Stimulated activated naive CD8-positive, alpha-beta T cell treated with anti-CD3 and anti-CD28 coated beads, Interleukin-15, amount 100 ng/mL, for 72 hours (primary cell): ENCODE measurements at regions not wholly inside any gene's neighbourhood (a gene's known extent, or its start where the extent isn't known, plus 50 kb on each side); places are given as distances from the start of the nearest gene placed in this dataset.

Source experiments
- ATAC-seq: fragments of 150-1000 bp; cut with Tn5 transposase; 2 replicates; pipeline ENCODE4 v1.10.0; 2021; ENCODE audit warnings: mild to moderate bottlenecking, moderate library complexity
- DNase-seq, 2 donors: peaks; one replicate each; pipeline ENCODE4 v3.0.0; 2021 to 2022
- H3K27ac Mint-ChIP-seq, 2 donors: one replicate each; pipeline ENCODE4 v1.8.0; 2022; ENCODE audit warnings: mild to moderate bottlenecking in 2 of 2, mixed read lengths in 2 of 2, moderate library complexity in 2 of 2
- H3K27me3 Mint-ChIP-seq: one replicate; pipeline ENCODE4 v1.8.0; 2022; ENCODE audit warnings: mixed read lengths
- H3K4me1 Mint-ChIP-seq: one replicate; pipeline ENCODE4 v1.8.0; 2022; ENCODE audit warnings: mild to moderate bottlenecking, mixed read lengths
- H3K4me3 Mint-ChIP-seq, 2 donors: one replicate each; pipeline ENCODE4 v1.8.0; 2022; ENCODE audit warnings: mild to moderate bottlenecking in 2 of 2, mixed read lengths in 2 of 2, moderate library complexity in 1 of 2
- H3K9me3 Mint-ChIP-seq, 2 donors: one replicate each; pipeline ENCODE4 v1.8.0; 2022; ENCODE audit warnings: mixed read lengths in 2 of 2

DNA sequence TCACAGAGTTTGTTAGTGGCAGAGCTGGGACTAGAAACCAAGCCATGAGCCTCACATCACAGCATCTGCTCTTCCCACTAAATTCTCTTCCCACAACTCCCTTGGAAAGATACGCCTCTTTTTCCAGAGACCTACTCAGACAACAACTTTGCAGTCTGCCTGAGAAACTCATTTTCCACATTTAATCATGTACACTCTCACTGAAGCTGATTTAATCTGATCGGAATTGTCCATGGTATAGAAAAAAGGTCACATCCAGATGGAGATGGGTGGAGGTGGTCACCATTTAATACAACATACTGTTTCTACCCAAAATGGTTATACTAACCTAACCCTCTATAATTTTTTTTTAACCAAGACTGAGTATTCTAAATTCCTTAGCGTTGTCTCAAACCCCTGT, 366.2 kb downstream of the ENC1 start:
- no peak for DNase-seq
- no peak for ATAC-seq
- no peak overlapping the region for H3K4me3 Mint-ChIP-seq
- no peaks in the 10 kb centered on the region for H3K4me1 Mint-ChIP-seq
- H3K27ac Mint-ChIP-seq: no peak overlapping the region
- H3K27me3 Mint-ChIP-seq: peaks cover 23% of the 10 kb centered on the region
- H3K9me3 Mint-ChIP-seq: no peaks in the 10 kb centered on the region

DNA sequence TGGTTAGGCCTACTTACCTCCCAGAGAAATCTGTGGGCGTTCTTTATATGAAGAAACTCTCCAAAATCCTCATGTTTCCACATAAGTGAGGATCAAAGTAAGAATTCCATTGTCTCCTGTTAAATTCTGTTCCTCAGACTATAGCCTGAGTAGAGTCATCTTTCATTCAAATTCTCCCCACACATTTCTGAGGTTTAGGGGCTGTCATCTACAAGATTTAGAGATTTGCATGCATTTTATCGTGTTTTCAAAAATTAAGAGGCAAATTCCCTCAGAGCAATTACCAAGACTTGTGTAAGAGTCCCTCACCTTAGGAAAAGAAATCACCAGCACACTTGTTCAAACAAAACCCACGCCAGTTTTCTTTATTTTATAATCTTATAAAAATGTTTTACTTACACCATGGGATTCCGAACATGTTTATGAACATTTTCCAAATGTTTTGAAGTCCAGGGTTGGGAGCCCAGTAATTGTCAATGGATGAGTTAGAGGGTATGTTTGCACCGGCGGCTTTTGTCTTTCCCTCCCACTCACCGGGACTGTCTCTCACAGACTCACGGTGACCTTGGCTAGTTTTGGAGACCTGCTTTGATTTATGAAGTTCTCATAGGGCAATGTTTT, 367.6 kb downstream of the ENC1 start:
- ATAC-seq (no peak), DNase-seq (no peak)
- H3K27me3 Mint-ChIP-seq: peaks cover 16% of the 10 kb centered on the region
- no peaks in the 10 kb centered on the region for H3K9me3 Mint-ChIP-seq
- H3K27ac Mint-ChIP-seq: no peak overlapping the region
- H3K4me1 Mint-ChIP-seq: no peaks in the 10 kb centered on the region
- H3K4me3 Mint-ChIP-seq: no peak overlapping the region

- Mint-ChIP-seq H3K4me3 (no peak overlapping the region), H3K27ac (no peak overlapping the region), H3K4me1 (no peaks in the 10 kb centered on the region), H3K27me3 (peaks cover 12% of the 10 kb centered on the region), H3K9me3 (no peaks in the 10 kb centered on the region)
- ATAC-seq: no peak
- DNase-seq: no peak
Observed at GRCh38 chr5:74272024-74272775, 368.3 kb downstream of the ENC1 start.

GRCh38 chr5:74268297-74268696, 372.2 kb downstream of the ENC1 start:
- no peak for DNase-seq
- no peaks in the 10 kb centered on the region for H3K9me3 Mint-ChIP-seq
- no peaks in the 10 kb centered on the region for H3K27me3 Mint-ChIP-seq
- H3K4me1 Mint-ChIP-seq: no peaks in the 10 kb centered on the region
- no peak for ATAC-seq
- H3K4me3 Mint-ChIP-seq: no peak overlapping the region
- H3K27ac Mint-ChIP-seq: no peak overlapping the region

- Mint-ChIP-seq H3K9me3 (no peaks in the 10 kb centered on the region), H3K4me1 (no peaks in the 10 kb centered on the region), H3K4me3 (no peak overlapping the region), H3K27ac (no peak overlapping the region), H3K27me3 (no peaks in the 10 kb centered on the region)
- no peak for ATAC-seq
- DNase-seq: no peak
Observed at GRCh38 chr5:74266836-74267235, 373.7 kb downstream of the ENC1 start.

DNA sequence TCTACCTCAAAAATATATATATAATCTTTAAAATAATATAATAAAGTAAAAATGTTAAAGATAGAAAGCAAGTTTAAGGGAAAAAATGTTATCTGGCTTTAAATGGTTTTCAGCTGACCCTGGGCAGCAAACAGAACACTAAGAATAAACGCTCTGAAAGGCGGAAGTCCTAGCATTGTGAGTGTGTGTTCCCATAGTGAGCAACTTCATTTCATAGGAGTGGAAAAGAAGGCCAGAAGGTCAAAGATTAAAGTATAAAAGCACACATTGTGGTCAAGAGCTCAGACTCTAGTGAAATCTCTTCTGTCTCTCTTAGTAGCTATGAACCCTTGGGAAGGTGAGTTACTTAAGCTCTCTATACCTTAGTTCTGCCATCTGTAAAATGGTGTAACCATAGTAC, 374.4 kb downstream of the ENC1 start:
- DNase-seq (no peak), ATAC-seq (no peak)
- no peaks in the 10 kb centered on the region for H3K9me3 Mint-ChIP-seq
- no peaks in the 10 kb centered on the region for H3K4me1 Mint-ChIP-seq
- no peak overlapping the region for H3K27ac Mint-ChIP-seq
- H3K4me3 Mint-ChIP-seq: no peak overlapping the region
- no peaks in the 10 kb centered on the region for H3K27me3 Mint-ChIP-seq

- Mint-ChIP-seq H3K27me3 (no peaks in the 10 kb centered on the region), H3K27ac (no peak overlapping the region), H3K4me3 (no peak overlapping the region), H3K4me1 (no peaks in the 10 kb centered on the region), H3K9me3 (no peaks in the 10 kb centered on the region)
- DNase-seq (no peak), ATAC-seq (no peak)
Observed at GRCh38 chr5:74262544-74263207, 377.9 kb downstream of the ENC1 start.

DNA sequence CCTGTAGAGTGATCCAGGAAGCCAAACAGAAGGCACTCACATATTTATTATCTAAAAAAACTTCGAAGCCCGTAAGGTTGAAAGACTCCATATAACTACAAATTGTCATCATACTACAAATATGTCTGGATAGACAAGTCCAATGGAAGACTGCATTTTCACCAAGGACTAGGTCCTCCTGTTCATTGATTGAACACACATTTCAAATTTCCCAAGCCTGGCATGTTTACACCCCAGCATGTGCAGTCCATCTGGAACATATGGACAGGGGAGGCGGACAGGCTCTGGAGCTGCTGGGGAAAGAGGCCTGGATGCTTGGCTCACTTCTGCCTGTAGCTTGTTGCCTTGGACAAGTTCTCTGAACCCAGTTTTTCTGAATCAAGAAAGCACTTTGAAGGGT, 378.7 kb downstream of the ENC1 start:
- no peaks in the 10 kb centered on the region for H3K4me1 Mint-ChIP-seq
- no peak overlapping the region for H3K4me3 Mint-ChIP-seq
- peaks cover 8% of the 10 kb centered on the region for H3K27me3 Mint-ChIP-seq

DNA sequence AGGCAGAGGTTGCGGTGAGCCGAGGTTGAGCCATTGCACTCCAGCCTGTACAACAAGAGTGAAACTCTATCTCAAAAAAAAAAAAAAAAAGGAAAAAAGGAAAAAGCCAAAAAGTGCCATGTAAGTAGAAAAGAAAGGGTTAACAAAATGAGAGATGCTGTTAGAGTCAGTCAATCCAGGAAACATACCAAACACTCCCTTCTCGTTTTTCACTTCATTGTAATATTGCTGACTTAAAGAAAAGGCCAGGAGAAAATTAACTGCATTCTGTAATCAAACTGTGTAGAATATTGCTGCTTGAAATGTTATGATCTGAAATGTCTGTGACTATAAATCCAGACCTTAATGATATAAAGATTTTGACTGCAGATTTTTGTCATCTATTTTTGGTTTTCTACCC, 379.1 kb downstream of the ENC1 start:
- Mint-ChIP-seq H3K4me1 (no peaks in the 10 kb centered on the region), H3K27me3 (peaks cover 10% of the 10 kb centered on the region), H3K27ac (no peak overlapping the region), H3K4me3 (no peak overlapping the region), H3K9me3 (no peaks in the 10 kb centered on the region)
- DNase-seq: no peak
- no peak for ATAC-seq

More for the DNA sequence above, 378.7 kb downstream of the ENC1 start:
- Mint-ChIP-seq H3K9me3 (no peaks in the 10 kb centered on the region), H3K27ac (no peak overlapping the region)
- ATAC-seq (no peak), DNase-seq (no peak)

- Mint-ChIP-seq H3K4me3 (no peak overlapping the region), H3K27ac (no peak overlapping the region), H3K4me1 (no peaks in the 10 kb centered on the region), H3K27me3 (peaks cover 13% of the 10 kb centered on the region), H3K9me3 (no peaks in the 10 kb centered on the region)
- no peak for DNase-seq
- no peak for ATAC-seq
Observed at GRCh38 chr5:74259572-74259971, 381.0 kb downstream of the ENC1 start.

DNA sequence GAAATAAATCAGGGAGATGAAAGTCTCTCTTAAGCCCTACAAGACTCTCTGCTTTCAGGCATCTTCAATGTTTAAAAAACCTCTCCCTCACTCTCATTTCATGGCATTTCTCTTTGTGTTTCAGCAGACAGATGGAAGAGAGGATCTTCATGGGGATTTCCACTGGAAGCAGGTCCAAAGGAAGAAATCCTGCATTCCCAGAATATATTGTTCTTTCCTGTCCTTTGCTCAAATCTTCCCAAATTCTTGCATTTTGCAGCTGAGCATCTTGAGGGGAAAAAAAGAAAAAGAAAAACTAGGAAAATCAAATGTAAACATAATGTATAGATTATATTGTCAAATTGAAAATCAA, 382.2 kb downstream of the ENC1 start:
- ATAC-seq: no peak
- Mint-ChIP-seq H3K4me1 (no peaks in the 10 kb centered on the region), H3K9me3 (no peaks in the 10 kb centered on the region), H3K4me3 (no peak overlapping the region), H3K27ac (no peak overlapping the region), H3K27me3 (peaks cover 20% of the 10 kb centered on the region)
- DNase-seq: no peak

DNA sequence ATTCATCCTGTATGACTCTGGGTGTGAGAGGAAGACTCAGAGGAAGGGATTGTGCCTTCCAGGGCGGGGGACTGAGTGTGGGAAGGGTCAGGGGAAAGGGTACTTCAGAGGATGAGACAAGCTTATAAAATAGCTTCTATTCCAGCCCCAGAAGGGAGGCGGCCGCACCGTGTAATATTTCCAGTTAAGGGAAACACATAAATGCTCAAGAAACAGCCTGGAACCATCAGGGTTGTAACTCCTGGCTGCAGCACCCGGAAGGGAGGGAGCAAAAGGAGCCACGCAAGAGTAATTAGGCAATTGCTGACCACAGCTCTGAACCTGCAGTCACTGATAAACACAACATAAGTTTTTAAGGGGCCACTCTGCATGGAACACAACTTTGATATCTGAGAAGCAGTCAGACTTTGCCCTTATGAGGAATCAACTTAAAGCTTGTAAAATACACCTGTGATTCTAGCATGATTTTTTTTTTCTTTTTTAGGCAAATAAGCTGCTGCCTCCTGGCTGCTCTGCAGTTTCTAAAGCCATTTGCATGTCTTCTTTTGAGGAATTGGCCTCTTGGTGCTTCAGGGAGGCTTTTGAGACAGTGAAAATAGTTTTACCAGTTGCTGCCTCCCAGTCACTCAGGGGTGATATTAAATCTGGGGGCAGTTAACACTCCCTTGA, 382.7 kb downstream of the ENC1 start:
- Mint-ChIP-seq H3K27ac (no peak overlapping the region), H3K27me3 (peaks cover 25% of the 10 kb centered on the region), H3K9me3 (no peaks in the 10 kb centered on the region), H3K4me3 (no peak overlapping the region), H3K4me1 (no peaks in the 10 kb centered on the region)
- no peak for ATAC-seq
- no peak for DNase-seq

- no peak for ATAC-seq
- H3K4me1 Mint-ChIP-seq: no peaks in the 10 kb centered on the region
- no peak overlapping the region for H3K4me3 Mint-ChIP-seq
- no peak for DNase-seq
- peaks cover 31% of the 10 kb centered on the region for H3K27me3 Mint-ChIP-seq
- peak overlapping the region in 1 of 2 donors; percentile 57 for H3K27ac Mint-ChIP-seq
- no peaks in the 10 kb centered on the region for H3K9me3 Mint-ChIP-seq
Observed at GRCh38 chr5:74257060-74257527, 383.4 kb downstream of the ENC1 start.

GRCh38 chr5:74255692-74256392, 384.7 kb downstream of the ENC1 start:
- Mint-ChIP-seq H3K4me1 (no peaks in the 10 kb centered on the region), H3K4me3 (no peak overlapping the region), H3K27ac (no peak overlapping the region), H3K27me3 (peaks cover 31% of the 10 kb centered on the region), H3K9me3 (no peaks in the 10 kb centered on the region)
- DNase-seq (no peak), ATAC-seq (no peak)

GRCh38 chr5:74254257-74254656, 386.3 kb downstream of the ENC1 start:
- H3K4me1 Mint-ChIP-seq: no peaks in the 10 kb centered on the region
- H3K27ac Mint-ChIP-seq: no peak overlapping the region
- DNase-seq (no peak), ATAC-seq (no peak)
- H3K9me3 Mint-ChIP-seq: no peaks in the 10 kb centered on the region
- no peak overlapping the region for H3K4me3 Mint-ChIP-seq
- H3K27me3 Mint-ChIP-seq: peaks cover 31% of the 10 kb centered on the region
